ENCODE measurements at regions not wholly inside any gene's neighbourhood (a gene's known extent, or its start where the extent isn't known, plus 50 kb on each side); places are given as distances from the start of the nearest gene placed in this dataset.

- TF ChIP-seq TAF1 (conservative IDR thresholded peaks at IDR 0.05) (no peak), CTCF (IDR thresholded peaks at IDR 0.05; ENCODE audit: low read depth, low read length, missing input control) (no peak), MAX (IDR thresholded peaks at IDR 0.05) (no peak), FOXA2 (IDR thresholded peaks at IDR 0.05) (no peak)
These were observed 206.4 kb downstream of the C9orf50 start for GRCh38 chr9:129414377-129414992.
